Hepatocyte (in vitro differentiated cells): ENCODE measurements at regions not wholly inside any gene's neighbourhood (a gene's known extent, or its start where the extent isn't known, plus 50 kb on each side); places are given as distances from the start of the nearest gene placed in this dataset.

Experiments
- DNase-seq: peaks from one replicate; pipeline ENCODE4 v3.0.0-alpha.2; 2016; ENCODE audit warnings: low spot score
- H2AFZ ChIP-seq: fragments of 200-600 bp; sonication (generic); 2 replicates; pipeline ENCODE4 v1.6.0; 2016; ENCODE audit warnings: antibody characterized with exemption, mild to moderate bottlenecking
- H3K27ac ChIP-seq: fragments of 200-600 bp; sonication (generic); 2 replicates; pipeline ENCODE4 v1.5.1; 2016; ENCODE audit warnings: mild to moderate bottlenecking
- H3K27me3 ChIP-seq: fragments of 200-600 bp; sonication (generic); 2 replicates; pipeline ENCODE4 v1.6.1; 2016
- H3K36me3 ChIP-seq: fragments of 200-600 bp; sonication (generic); replicated peaks from 2 replicates; pipeline ENCODE4 v1.5.1; 2016; ENCODE audit warnings: low read depth; ENCODE audit not compliant: insufficient read depth
- H3K4me1 ChIP-seq: fragments of 200-600 bp; sonication (generic); 2 replicates; pipeline ENCODE4 v1.5.1; 2016; ENCODE audit warnings: mild to moderate bottlenecking, moderate library complexity; ENCODE audit not compliant: insufficient read depth
- H3K4me2 ChIP-seq: fragments of 200-600 bp; sonication (generic); 2 replicates; pipeline ENCODE4 v1.6.0; 2016
- H3K4me3 ChIP-seq: fragments of 200-600 bp; sonication (generic); 2 replicates; pipeline ENCODE4 v1.5.1; 2016; ENCODE audit warnings: mild to moderate bottlenecking
- H3K79me2 ChIP-seq: fragments of 200-600 bp; sonication (generic); 2 replicates; pipeline ENCODE4 v1.6.0; 2017; ENCODE audit warnings: mild to moderate bottlenecking
- H3K9me2 ChIP-seq: fragments of 200-600 bp; sonication (generic); replicated peaks from 2 replicates; pipeline ENCODE4 v1.6.0; 2017; ENCODE audit warnings: mild to moderate bottlenecking; ENCODE audit not compliant: insufficient read depth
- H3K9me3 ChIP-seq: fragments of 200-600 bp; sonication (generic); 2 replicates; pipeline ENCODE4 v1.5.1; 2016; ENCODE audit warnings: low read depth, mild to moderate bottlenecking
- H4K20me1 ChIP-seq: fragments of 200-600 bp; sonication (generic); 2 replicates; pipeline ENCODE4 v1.6.0; 2016; ENCODE audit warnings: mild to moderate bottlenecking; ENCODE audit not compliant: insufficient read depth, poor library complexity, severe bottlenecking
- EZH2 ChIP-seq: fragments of 200-600 bp; sonication (generic); IDR thresholded peaks from 2 replicates; pipeline ENCODE4 v1.6.1; 2016; ENCODE audit warnings: antibody characterized with exemption, mild to moderate bottlenecking, borderline replicate concordance
- EZH2phosphoT487 ChIP-seq: fragments of 200-600 bp; sonication (generic); IDR thresholded peaks from one replicate; pipeline ENCODE4 v1.6.1; 2018; ENCODE audit warnings: antibody characterized with exemption, mild to moderate bottlenecking, low read depth, moderate library complexity; ENCODE audit not compliant: unreplicated experiment, severe bottlenecking
- WGBS: methylation state at CpG from one replicate; pipeline ENCODE4 v1.1.6; 2016; ENCODE audit warnings: low lambda C conversion rate; ENCODE audit errors: missing lambda C conversion rate; 5-methylcytosine and 5-hydroxymethylcytosine counted together
- TF ChIP-seq, protein P1 (sequence below): fragments of 200-600 bp; sonication (generic); IDR thresholded peaks from 2 replicates; pipeline ENCODE4 v1.5.1; 2016; ENCODE audit warnings: antibody characterized with exemption, mild to moderate bottlenecking; ENCODE audit not compliant: poor library complexity

- no peaks in the 10 kb centered on the region for H3K79me2 ChIP-seq
- TF ChIP-seq EZH2phosphoT487 (no peak), EZH2 (no peak)
- TF ChIP-seq, protein P1, sequence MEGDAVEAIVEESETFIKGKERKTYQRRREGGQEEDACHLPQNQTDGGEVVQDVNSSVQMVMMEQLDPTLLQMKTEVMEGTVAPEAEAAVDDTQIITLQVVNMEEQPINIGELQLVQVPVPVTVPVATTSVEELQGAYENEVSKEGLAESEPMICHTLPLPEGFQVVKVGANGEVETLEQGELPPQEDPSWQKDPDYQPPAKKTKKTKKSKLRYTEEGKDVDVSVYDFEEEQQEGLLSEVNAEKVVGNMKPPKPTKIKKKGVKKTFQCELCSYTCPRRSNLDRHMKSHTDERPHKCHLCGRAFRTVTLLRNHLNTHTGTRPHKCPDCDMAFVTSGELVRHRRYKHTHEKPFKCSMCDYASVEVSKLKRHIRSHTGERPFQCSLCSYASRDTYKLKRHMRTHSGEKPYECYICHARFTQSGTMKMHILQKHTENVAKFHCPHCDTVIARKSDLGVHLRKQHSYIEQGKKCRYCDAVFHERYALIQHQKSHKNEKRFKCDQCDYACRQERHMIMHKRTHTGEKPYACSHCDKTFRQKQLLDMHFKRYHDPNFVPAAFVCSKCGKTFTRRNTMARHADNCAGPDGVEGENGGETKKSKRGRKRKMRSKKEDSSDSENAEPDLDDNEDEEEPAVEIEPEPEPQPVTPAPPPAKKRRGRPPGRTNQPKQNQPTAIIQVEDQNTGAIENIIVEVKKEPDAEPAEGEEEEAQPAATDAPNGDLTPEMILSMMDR = no peak
- no peaks in the 10 kb centered on the region for H3K27me3 ChIP-seq
- H3K36me3 ChIP-seq = no peaks in the 10 kb centered on the region
- H3K9me2 ChIP-seq = no peaks in the 10 kb centered on the region
- no peaks in the 10 kb centered on the region for H3K9me3 ChIP-seq
- H3K4me3 ChIP-seq = no peak overlapping the region
- H3K4me1 ChIP-seq = no peaks in the 10 kb centered on the region
- H3K4me2 ChIP-seq = no peak overlapping the region
- H4K20me1 ChIP-seq = no peaks in the 10 kb centered on the region
- no peak for DNase-seq
- H3K27ac ChIP-seq = no peak overlapping the region
- no peak overlapping the region for H2AFZ ChIP-seq
These were observed 975.5 kb upstream of the ACVR2A start for GRCh38 chr2:146869328-146869727.

GRCh38 chr2:146868051-146868450 is 976.8 kb upstream of the ACVR2A start:
- no peaks in the 10 kb centered on the region for H3K9me2 ChIP-seq

GRCh38 chr2:146867477-146867986 is 977.3 kb upstream of the ACVR2A start:
- H2AFZ ChIP-seq = no peak overlapping the region
- DNase-seq = no peak
- no peak overlapping the region for H3K27ac ChIP-seq
- TF ChIP-seq EZH2phosphoT487 (no peak), EZH2 (no peak)
- TF ChIP-seq, protein P1 = no peak
- H4K20me1 ChIP-seq = no peaks in the 10 kb centered on the region
- H3K9me3 ChIP-seq = no peaks in the 10 kb centered on the region
- no peaks in the 10 kb centered on the region for H3K79me2 ChIP-seq
- H3K9me2 ChIP-seq = no peaks in the 10 kb centered on the region
- 61% methylated on average over 5 of the region's 5 CpGs for WGBS
- H3K27me3 ChIP-seq = no peaks in the 10 kb centered on the region
- H3K4me3 ChIP-seq = no peak overlapping the region
- no peak overlapping the region for H3K4me2 ChIP-seq
- H3K36me3 ChIP-seq = no peaks in the 10 kb centered on the region
- H3K4me1 ChIP-seq = no peaks in the 10 kb centered on the region

More at GRCh38 chr2:146868051-146868450, 976.8 kb upstream of the ACVR2A start:
- no peak overlapping the region for H3K4me3 ChIP-seq
- no peaks in the 10 kb centered on the region for H4K20me1 ChIP-seq
- H3K79me2 ChIP-seq = no peaks in the 10 kb centered on the region
- TF ChIP-seq EZH2phosphoT487 (no peak), EZH2 (no peak)
- TF ChIP-seq, protein P1 = no peak
- no peaks in the 10 kb centered on the region for H3K9me3 ChIP-seq
- H3K4me2 ChIP-seq = no peak overlapping the region
- H3K27me3 ChIP-seq = no peaks in the 10 kb centered on the region
- H2AFZ ChIP-seq = no peak overlapping the region
- no peaks in the 10 kb centered on the region for H3K4me1 ChIP-seq
- DNase-seq = no peak
- no peak overlapping the region for H3K27ac ChIP-seq
- no peaks in the 10 kb centered on the region for H3K36me3 ChIP-seq
